GM12865 (cell line): ENCODE measurements at regions not wholly inside any gene's neighbourhood (a gene's known extent, or its start where the extent isn't known, plus 50 kb on each side); places are given as distances from the start of the nearest gene placed in this dataset.

Experiments
- DNase-seq: peaks from one replicate; pipeline ENCODE4 v3.0.0; 2010; ENCODE audit warnings: low read depth
- H3K4me3 ChIP-seq: 2 replicates; pipeline ENCODE4 v1.5.1; 2011; ENCODE audit warnings: mild to moderate bottlenecking, low read depth, low read length, control low read depth
- CTCF ChIP-seq: IDR thresholded peaks from 2 replicates; pipeline ENCODE4 v1.5.1; 2011; ENCODE audit warnings: low read length, control low read depth, low read depth, inconsistent platforms; ENCODE audit not compliant: insufficient read depth; ENCODE audit errors: missing control alignments

DNA sequence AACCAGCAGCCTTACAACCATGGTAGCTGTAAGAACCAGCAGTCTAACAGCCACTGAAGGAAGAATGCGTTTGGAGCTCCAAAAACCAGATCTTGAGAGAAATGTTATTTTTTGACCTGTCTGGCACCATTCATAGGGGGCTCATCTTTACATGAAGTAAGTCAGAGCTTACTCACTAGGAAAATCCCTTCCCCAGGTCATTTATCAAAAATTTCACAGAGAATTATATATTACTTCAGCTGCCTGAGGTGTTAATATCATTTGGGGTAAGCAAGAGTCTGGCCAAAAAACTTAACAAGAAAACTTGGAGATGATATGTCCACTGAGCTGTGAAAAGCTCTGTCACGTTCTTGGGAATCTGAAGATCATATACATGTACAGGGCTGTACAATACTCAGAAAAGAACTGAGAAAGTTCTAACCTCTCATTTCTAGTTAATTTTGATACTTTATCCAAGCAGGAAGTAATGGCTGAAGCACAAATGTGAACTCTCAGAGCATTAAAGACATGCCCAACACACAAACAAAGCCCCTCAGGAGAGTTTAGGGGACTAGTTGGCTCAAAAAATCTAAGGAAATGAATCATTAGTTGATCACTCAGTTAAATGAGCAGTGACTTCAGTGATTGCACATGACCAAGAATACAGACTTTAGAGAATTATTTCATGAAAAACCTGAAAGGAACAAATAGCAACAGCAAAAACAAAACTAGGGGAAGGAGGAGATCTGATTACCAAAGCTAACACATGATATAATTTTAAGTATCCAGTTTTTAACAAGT lies 681.1 kb downstream of the LTN1 start:
- no peak for DNase-seq
- TF ChIP-seq CTCF, result no peak
- H3K4me3 ChIP-seq, result no peak overlapping the region

- TF ChIP-seq CTCF, result no peak
- H3K4me3 ChIP-seq, result no peak overlapping the region
- no peak for DNase-seq
These were observed 682.0 kb downstream of the LTN1 start for GRCh38 chr21:28310711-28311110.

GRCh38 chr21:28310171-28310685 lies 682.4 kb downstream of the LTN1 start:
- no peak overlapping the region for H3K4me3 ChIP-seq
- no peak for TF ChIP-seq CTCF
- DNase-seq, result no peak

DNA sequence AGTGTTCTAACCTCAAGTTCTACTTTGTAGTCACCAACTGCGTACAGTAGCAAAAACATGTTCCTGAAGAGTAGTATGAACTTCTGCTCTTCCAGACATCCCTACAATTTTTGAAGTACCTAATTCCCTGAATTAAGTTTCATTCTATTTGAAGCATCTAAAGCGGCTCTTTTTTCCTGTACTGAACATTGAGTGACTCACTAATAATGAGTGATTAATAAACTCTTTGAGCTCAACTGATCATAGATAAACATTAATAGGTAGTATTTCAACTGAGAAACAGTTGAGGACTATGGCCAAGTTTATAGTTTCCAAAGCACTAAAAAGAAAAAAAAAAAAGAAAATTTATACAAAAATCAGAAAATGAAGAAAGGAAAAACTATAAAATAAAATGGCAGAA lies 683.1 kb downstream of the LTN1 start:
- no peak for DNase-seq
- TF ChIP-seq CTCF, result no peak
- no peak overlapping the region for H3K4me3 ChIP-seq

DNA sequence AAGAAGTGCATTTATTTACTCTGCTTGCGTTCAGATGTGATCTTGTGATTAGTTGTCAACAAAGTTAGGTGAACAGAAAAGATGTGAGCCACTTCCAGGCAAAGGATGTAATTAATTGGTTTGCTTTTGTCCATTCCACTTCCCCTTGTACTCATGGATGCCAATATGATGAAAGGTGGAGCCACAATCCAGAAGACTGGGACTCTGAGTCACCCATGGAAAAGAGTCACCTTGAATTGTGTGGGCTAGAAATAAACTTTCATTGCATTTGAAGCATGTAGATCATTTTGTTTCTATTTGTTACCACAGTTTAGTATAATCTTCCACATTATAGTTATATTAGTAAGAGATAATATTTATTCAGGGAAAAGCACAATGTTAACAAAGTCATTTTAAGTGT lies 684.2 kb downstream of the LTN1 start:
- TF ChIP-seq CTCF, result no peak
- DNase-seq, result no peak
- no peak overlapping the region for H3K4me3 ChIP-seq

GRCh38 chr21:28299946-28300345 lies 692.7 kb downstream of the LTN1 start:
- H3K4me3 ChIP-seq, result no peak overlapping the region
- TF ChIP-seq CTCF, result no peak
- no peak for DNase-seq

DNA sequence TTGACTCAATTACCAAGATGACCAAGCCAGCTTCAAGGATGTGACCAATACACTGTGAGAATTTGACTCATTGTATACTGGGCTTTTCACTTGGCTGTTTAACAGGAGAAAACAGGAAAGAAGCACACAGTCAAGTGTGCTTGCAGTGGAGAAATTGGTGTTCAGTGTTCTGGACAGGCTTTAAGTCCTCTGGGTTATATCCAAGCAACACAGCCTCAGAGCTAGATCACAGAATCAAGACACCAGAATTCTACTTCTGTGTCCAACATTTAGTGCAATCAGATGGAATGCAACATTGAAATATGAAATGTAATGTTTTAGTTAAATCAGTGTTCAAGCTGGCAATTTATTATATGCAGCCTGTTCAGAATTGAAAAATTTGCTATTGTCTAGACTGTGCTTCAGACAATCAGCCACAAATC lies 694.4 kb downstream of the LTN1 start:
- no peak overlapping the region for H3K4me3 ChIP-seq
- TF ChIP-seq CTCF, result no peak
- no peak for DNase-seq
